PC-9 (cell line): ENCODE measurements at regions not wholly inside any gene's neighbourhood (a gene's known extent, or its start where the extent isn't known, plus 50 kb on each side); places are given as distances from the start of the nearest gene placed in this dataset.
"Not testable (repeated sequence)": the region's sequence is repeated elsewhere in the genome, so short reads cannot be mapped to it uniquely, and the experiment has no call there.

Experiments used
- BruUV-seq: library from RNA; stranded (reverse); fragments of 400-500 nt; replicated peaks from 2 replicates; lab custom pipeline; 2021; lab: Mats Ljungman, UMichigan
- CTCF ChIA-PET: fragments of 300-600 bp; sonication (Branson Sonifier 250); formaldehyde crosslinking; loops from one replicate; lab custom pipeline; 2022; ENCODE audit warnings: antibody characterized with exemption; lab: Charles Lee
- POLR2A ChIA-PET: fragments of 300-600 bp; sonication (Branson Sonifier 250); formaldehyde crosslinking; loops from one replicate; lab custom pipeline; 2022; ENCODE audit warnings: antibody characterized with exemption; ENCODE audit not compliant: unreplicated experiment; lab: Charles Lee
- DNase-seq, 2 experiments: peaks; one replicate each; pipeline versions ENCODE4 v3.0.0 to v3.0.0-alpha.2; 2015 to 2022; ENCODE audit warnings: mixed read lengths in 1 of 2
- H2AFZ ChIP-seq: fragments of 200-600 bp; sonication (generic); 2 replicates; pipeline ENCODE4 v1.8.1; 2017; ENCODE audit warnings: antibody characterized with exemption
- H3F3A ChIP-seq: fragments of 200-600 bp; sonication (generic); 2 replicates; pipeline ENCODE4 v1.8.1; 2017; ENCODE audit warnings: antibody characterized with exemption, mild to moderate bottlenecking, low read depth; ENCODE audit not compliant: insufficient read depth
- H3K27ac ChIP-seq: fragments of 200-600 bp; sonication (generic); 2 replicates; pipeline ENCODE4 v1.6.1; 2016; ENCODE audit warnings: mixed run types
- H3K27me3 ChIP-seq: fragments of 200-600 bp; sonication (generic); 2 replicates; pipeline ENCODE4 v1.6.1; 2016; ENCODE audit warnings: low read depth, mixed run types; ENCODE audit not compliant: insufficient read depth
- H3K36me3 ChIP-seq: fragments of 200-600 bp; sonication (generic); 2 replicates; pipeline ENCODE4 v1.6.1; 2016; ENCODE audit warnings: low read depth, mixed run types
- H3K4me1 ChIP-seq: fragments of 200-600 bp; sonication (generic); replicated peaks from 2 replicates; pipeline ENCODE4 v1.6.1; 2016; ENCODE audit warnings: mixed run types; ENCODE audit not compliant: insufficient read depth
- H3K4me2 ChIP-seq: fragments of 200-600 bp; sonication (generic); 2 replicates; pipeline ENCODE4 v1.6.1; 2017; ENCODE audit warnings: mixed run types
- H3K4me3 ChIP-seq: fragments of 200-600 bp; sonication (generic); 2 replicates; pipeline ENCODE4 v1.6.1; 2016; ENCODE audit warnings: mixed run types
- H3K79me2 ChIP-seq: fragments of 200-600 bp; sonication (generic); 2 replicates; pipeline ENCODE4 v1.6.1; 2017; ENCODE audit warnings: low read depth, mixed run types
- H3K9me2 ChIP-seq: fragments of 200-600 bp; sonication (generic); 2 replicates; pipeline ENCODE4 v1.8.1; 2017; ENCODE audit warnings: mild to moderate bottlenecking; ENCODE audit not compliant: insufficient read depth
- H3K9me3 ChIP-seq: fragments of 200-600 bp; sonication (generic); 2 replicates; pipeline ENCODE4 v1.8.1; 2016; ENCODE audit warnings: low read depth; ENCODE audit not compliant: insufficient read depth
- H4K20me1 ChIP-seq: fragments of 200-600 bp; sonication (generic); 2 replicates; pipeline ENCODE4 v1.8.1; 2017; ENCODE audit not compliant: insufficient read depth
- CTCF ChIP-seq: fragments of 200-600 bp; sonication (generic); conservative IDR thresholded peaks from 2 replicates; pipeline ENCODE4 v1.6.1; 2017; ENCODE audit warnings: mixed run types, antibody characterized with exemption, mild to moderate bottlenecking, moderate library complexity
- EZH2 ChIP-seq: fragments of 200-600 bp; sonication (generic); IDR thresholded peaks from 2 replicates; pipeline ENCODE4 v1.8.0; 2017; ENCODE audit warnings: antibody characterized with exemption, low read depth
- intact Hi-C: fragments of 100-400 bp; cut with micrococcal nuclease; formaldehyde crosslinking; loops from one replicate; pipeline ENCODE4 v1.10.0; 2022; ENCODE audit not compliant: unreplicated experiment

DNA sequence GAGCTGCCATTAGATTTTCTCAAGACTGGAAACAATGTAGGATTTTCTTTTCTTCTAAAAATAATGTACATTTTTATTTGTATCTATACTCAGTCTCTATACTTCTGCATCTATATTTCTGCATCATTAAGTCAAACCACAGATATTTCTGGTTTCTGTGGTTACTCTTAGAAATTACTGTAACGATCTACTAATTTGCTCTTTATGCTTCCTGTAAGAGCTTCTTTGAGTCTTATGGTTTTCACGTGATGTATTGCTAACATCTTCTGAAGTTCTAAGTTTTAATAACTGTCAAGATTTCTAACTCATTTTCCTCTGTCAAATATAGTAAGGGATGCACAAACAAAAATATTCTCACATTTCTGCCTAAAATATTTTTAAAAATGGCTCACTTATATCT lies 1144.5 kb downstream of the HACE1 start:
- ChIA-PET POLR2A (no interaction called here), CTCF (no interaction called here)
- BruUV-seq: no TSS peak
- Histone ChIP-seq H2AFZ (no peak overlapping the region), H3K27ac (no peak overlapping the region), H3F3A (no peaks in the 10 kb centered on the region), H3K9me2 (no peaks in the 10 kb centered on the region), H3K4me3 (no peak overlapping the region), H3K4me1 (no peaks in the 10 kb centered on the region), H3K27me3 (no peaks in the 10 kb centered on the region), H3K79me2 (no peaks in the 10 kb centered on the region), H3K9me3 (no peaks in the 10 kb centered on the region), H3K36me3 (no peaks in the 10 kb centered on the region), H4K20me1 (no peaks in the 10 kb centered on the region), H3K4me2 (no peak overlapping the region)
- intact Hi-C loops: no loop called here
- TF ChIP-seq EZH2 (no peak), CTCF (no peak)
- no peak for DNase-seq

DNA sequence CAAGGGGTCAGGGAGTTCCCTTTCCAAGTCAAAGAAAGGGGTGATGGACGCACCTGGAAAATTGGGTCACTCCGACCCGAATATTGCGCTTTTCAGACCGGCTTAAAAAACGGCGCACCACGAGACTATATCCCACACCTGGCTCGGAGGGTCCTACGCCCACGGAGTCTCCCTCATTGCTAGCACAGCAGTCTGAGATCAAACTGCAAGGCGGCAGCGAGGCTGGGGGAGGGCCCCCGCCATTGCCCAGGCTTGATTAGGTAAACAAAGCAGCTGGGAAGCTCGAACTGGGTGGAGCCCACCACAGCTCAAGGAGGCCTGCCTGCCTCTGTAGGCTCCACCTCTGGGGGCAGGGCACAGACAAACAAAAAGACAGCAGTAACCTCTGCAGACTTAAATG lies 1150.5 kb downstream of the HACE1 start:
- H3K4me1 ChIP-seq, H2AFZ ChIP-seq, H3K27ac ChIP-seq, H3F3A ChIP-seq, H3K79me2 ChIP-seq, H3K9me3 ChIP-seq, BruUV-seq, POLR2A ChIA-PET, H3K9me2 ChIP-seq, H4K20me1 ChIP-seq, H3K36me3 ChIP-seq, H3K27me3 ChIP-seq, CTCF ChIA-PET, intact Hi-C loops: not testable (repeated sequence)
- DNase-seq: peak in 1 of 2 experiments; percentile 8
- H3K4me2 ChIP-seq: peak overlapping the region; percentile 47; the same call in 1 of the 2 replicates
- H3K4me3 ChIP-seq: peak overlapping the region; percentile 11; the same call in 1 of the 2 replicates

DNA sequence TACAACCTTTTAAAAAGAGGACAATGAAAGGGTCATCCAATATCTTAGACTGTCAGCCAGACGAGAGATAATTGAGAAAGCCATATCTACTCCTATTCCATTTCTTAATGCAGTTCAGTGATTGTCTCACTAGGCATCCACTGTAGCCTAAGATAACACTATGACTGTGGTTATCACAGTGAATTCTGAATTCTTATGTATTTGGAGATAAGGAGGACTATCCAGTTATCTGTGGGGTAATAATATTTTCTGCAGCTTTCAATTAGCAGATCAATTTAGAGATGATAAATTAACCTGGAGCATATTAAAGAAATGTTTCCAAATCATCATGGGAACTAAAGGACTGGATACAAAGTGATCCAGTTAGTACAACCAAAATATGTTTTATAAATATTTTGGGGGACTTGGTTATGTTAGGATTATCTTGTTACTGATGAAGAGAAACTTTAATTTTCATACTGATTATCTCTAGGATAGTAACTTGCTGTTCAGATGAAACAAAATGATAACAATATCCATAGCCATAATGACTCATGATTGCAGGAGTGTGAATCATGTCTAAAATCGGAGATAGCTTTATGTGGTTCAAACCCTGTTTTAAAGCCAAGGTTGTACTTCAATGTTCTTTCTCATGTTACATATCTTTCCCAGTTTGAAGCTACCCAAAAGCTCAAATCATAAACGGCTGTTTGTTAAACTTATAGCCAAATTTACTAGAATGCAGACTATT lies 1152.0 kb downstream of the HACE1 start:
- Histone ChIP-seq H2AFZ (no peak overlapping the region), H3K4me3 (no peak overlapping the region), H3F3A (no peaks in the 10 kb centered on the region), H3K27me3 (no peaks in the 10 kb centered on the region), H3K79me2 (no peaks in the 10 kb centered on the region), H4K20me1 (no peaks in the 10 kb centered on the region), H3K4me1 (no peaks in the 10 kb centered on the region), H3K27ac (no peak overlapping the region), H3K9me3 (no peaks in the 10 kb centered on the region), H3K36me3 (no peaks in the 10 kb centered on the region), H3K4me2 (no peak overlapping the region), H3K9me2 (no peaks in the 10 kb centered on the region)
- intact Hi-C loops: no loop called here
- DNase-seq: no peak
- POLR2A ChIA-PET: no interaction called here
- TF ChIP-seq EZH2 (no peak), CTCF (no peak)
- CTCF ChIA-PET: no interaction called here
- no TSS peak for BruUV-seq

GRCh38 chr6:103699769-103700168 lies 1160.0 kb downstream of the HACE1 start:
- ChIA-PET POLR2A (no interaction called here), CTCF (no interaction called here)
- Histone ChIP-seq H3K79me2 (no peaks in the 10 kb centered on the region), H3K4me1 (no peaks in the 10 kb centered on the region), H3K36me3 (no peaks in the 10 kb centered on the region), H3K4me3 (no peak overlapping the region), H2AFZ (no peak overlapping the region), H3K4me2 (no peak overlapping the region), H3K27ac (no peak overlapping the region), H4K20me1 (no peaks in the 10 kb centered on the region), H3F3A (no peaks in the 10 kb centered on the region), H3K27me3 (no peaks in the 10 kb centered on the region), H3K9me3 (no peaks in the 10 kb centered on the region), H3K9me2 (no peaks in the 10 kb centered on the region)
- TF ChIP-seq CTCF: no peak
- TF ChIP-seq EZH2: no peak
- intact Hi-C loops: no loop called here
- BruUV-seq: no TSS peak
- no peak for DNase-seq
